ENCODE measurements at regions not wholly inside any gene's neighbourhood (a gene's known extent, or its start where the extent isn't known, plus 50 kb on each side); places are given as distances from the start of the nearest gene placed in this dataset.

- H3K27me3 ChIP-seq (ENCODE audit: control insufficient read depth, insufficient read depth, low read length) = no peaks in the 10 kb centered on the region
- H3K9ac ChIP-seq (ENCODE audit: low read length) = no peak overlapping the region
- H3K36me3 ChIP-seq (ENCODE audit: control insufficient read depth, insufficient read depth, low read length) = no peaks in the 10 kb centered on the region
- H3K27ac ChIP-seq (ENCODE audit: low read depth, low read length) = no peak overlapping the region
- no peaks in the 10 kb centered on the region for H3K4me1 ChIP-seq (ENCODE audit: control insufficient read depth, insufficient read depth, low read length)
- H3K4me3 ChIP-seq (ENCODE audit: low read length) = no peak overlapping the region
Measured at GRCh38 chr17:72357764-72358365, 237.0 kb downstream of the SOX9 start.

GRCh38 chr17:72358465-72358864, 237.6 kb downstream of the SOX9 start:
- Histone ChIP-seq H3K36me3 (ENCODE audit: control insufficient read depth, insufficient read depth, low read length) (no peaks in the 10 kb centered on the region), H3K27me3 (ENCODE audit: control insufficient read depth, insufficient read depth, low read length) (no peaks in the 10 kb centered on the region), H3K4me3 (ENCODE audit: low read length) (no peak overlapping the region), H3K9ac (ENCODE audit: low read length) (no peak overlapping the region), H3K27ac (ENCODE audit: low read depth, low read length) (no peak overlapping the region), H3K4me1 (ENCODE audit: control insufficient read depth, insufficient read depth, low read length) (no peaks in the 10 kb centered on the region)

GRCh38 chr17:72359274-72359673, 238.5 kb downstream of the SOX9 start:
- H3K4me3 ChIP-seq (ENCODE audit: low read length) = no peak overlapping the region
- no peaks in the 10 kb centered on the region for H3K27me3 ChIP-seq (ENCODE audit: control insufficient read depth, insufficient read depth, low read length)
- H3K36me3 ChIP-seq (ENCODE audit: control insufficient read depth, insufficient read depth, low read length) = no peaks in the 10 kb centered on the region
- H3K4me1 ChIP-seq (ENCODE audit: control insufficient read depth, insufficient read depth, low read length) = no peaks in the 10 kb centered on the region
- no peak overlapping the region for H3K9ac ChIP-seq (ENCODE audit: low read length)
- H3K27ac ChIP-seq (ENCODE audit: low read depth, low read length) = no peak overlapping the region

DNA sequence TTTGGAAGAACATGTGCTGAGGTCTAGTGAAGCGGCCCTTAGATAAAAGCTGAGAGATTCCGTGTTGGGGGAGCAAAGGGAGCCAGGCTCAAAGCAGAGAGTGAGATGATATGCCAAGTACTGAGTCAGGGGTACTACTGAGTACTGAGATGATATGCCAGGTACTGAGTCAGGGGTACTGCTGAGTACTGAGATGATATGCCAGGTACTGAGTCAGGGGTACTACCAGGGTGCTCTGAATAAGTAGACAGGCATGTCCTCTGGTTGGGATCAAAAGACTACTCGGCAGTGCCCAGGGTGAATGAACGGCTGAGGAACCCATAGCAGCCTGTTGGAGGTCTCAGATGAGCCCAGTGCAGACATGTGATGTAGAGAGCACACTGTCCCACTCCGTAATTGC, 239.0 kb downstream of the SOX9 start:
- H3K4me3 ChIP-seq (ENCODE audit: low read length) = no peak overlapping the region
- H3K27ac ChIP-seq (ENCODE audit: low read depth, low read length) = no peak overlapping the region
- H3K27me3 ChIP-seq (ENCODE audit: control insufficient read depth, insufficient read depth, low read length) = no peaks in the 10 kb centered on the region
- H3K4me1 ChIP-seq (ENCODE audit: control insufficient read depth, insufficient read depth, low read length) = no peaks in the 10 kb centered on the region
- H3K9ac ChIP-seq (ENCODE audit: low read length) = no peak overlapping the region
- no peaks in the 10 kb centered on the region for H3K36me3 ChIP-seq (ENCODE audit: control insufficient read depth, insufficient read depth, low read length)

- no peak overlapping the region for H3K4me3 ChIP-seq (ENCODE audit: low read length)
- no peak overlapping the region for H3K27ac ChIP-seq (ENCODE audit: low read depth, low read length)
- no peaks in the 10 kb centered on the region for H3K36me3 ChIP-seq (ENCODE audit: control insufficient read depth, insufficient read depth, low read length)
- H3K4me1 ChIP-seq (ENCODE audit: control insufficient read depth, insufficient read depth, low read length) = no peaks in the 10 kb centered on the region
- no peaks in the 10 kb centered on the region for H3K27me3 ChIP-seq (ENCODE audit: control insufficient read depth, insufficient read depth, low read length)
- no peak overlapping the region for H3K9ac ChIP-seq (ENCODE audit: low read length)
Measured at GRCh38 chr17:72360386-72360940, 239.6 kb downstream of the SOX9 start.

GRCh38 chr17:72361892-72362291, 241.1 kb downstream of the SOX9 start:
- H3K27me3 ChIP-seq (ENCODE audit: control insufficient read depth, insufficient read depth, low read length) = no peaks in the 10 kb centered on the region
- no peak overlapping the region for H3K27ac ChIP-seq (ENCODE audit: low read depth, low read length)
- no peak overlapping the region for H3K4me3 ChIP-seq (ENCODE audit: low read length)
- no peaks in the 10 kb centered on the region for H3K4me1 ChIP-seq (ENCODE audit: control insufficient read depth, insufficient read depth, low read length)
- H3K36me3 ChIP-seq (ENCODE audit: control insufficient read depth, insufficient read depth, low read length) = no peaks in the 10 kb centered on the region
- no peak overlapping the region for H3K9ac ChIP-seq (ENCODE audit: low read length)

DNA sequence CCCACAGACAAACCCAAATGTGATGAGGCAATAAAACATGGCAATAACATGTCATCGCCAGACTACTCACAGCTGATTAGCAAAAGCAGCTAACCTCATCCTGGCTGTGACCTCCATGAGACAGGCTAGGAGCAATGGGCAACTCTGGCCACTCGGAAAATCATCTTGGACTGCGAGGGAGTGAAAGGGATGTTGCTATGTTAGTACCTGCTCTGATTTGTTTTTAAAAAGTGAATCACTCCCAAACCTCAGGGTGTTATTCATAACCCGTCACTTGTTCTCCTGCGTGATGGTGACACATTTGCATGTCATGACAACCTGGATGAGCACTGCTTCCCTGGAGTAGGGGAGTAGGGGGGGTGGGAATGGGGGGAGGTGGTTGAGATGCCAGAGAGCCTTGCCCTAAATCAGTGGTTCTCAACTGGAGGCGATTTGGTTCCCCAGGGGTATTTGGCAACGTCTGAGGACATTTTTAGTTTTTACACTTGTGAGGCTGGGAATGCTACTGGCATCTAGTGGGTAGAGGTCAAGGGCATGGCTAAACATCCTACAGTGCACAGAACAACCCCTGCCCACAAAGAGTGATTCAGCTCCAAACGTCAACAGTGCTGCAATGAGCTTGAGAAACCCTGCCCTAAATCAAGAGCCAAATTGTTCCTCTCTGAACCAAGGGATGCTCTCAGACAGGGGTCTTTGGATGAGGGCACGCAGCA, 241.7 kb downstream of the SOX9 start:
- H3K27ac ChIP-seq (ENCODE audit: low read depth, low read length) = no peak overlapping the region
- H3K27me3 ChIP-seq (ENCODE audit: control insufficient read depth, insufficient read depth, low read length) = no peaks in the 10 kb centered on the region
- H3K9ac ChIP-seq (ENCODE audit: low read length) = no peak overlapping the region
- no peaks in the 10 kb centered on the region for H3K4me1 ChIP-seq (ENCODE audit: control insufficient read depth, insufficient read depth, low read length)
- H3K36me3 ChIP-seq (ENCODE audit: control insufficient read depth, insufficient read depth, low read length) = no peaks in the 10 kb centered on the region
- no peak overlapping the region for H3K4me3 ChIP-seq (ENCODE audit: low read length)

DNA sequence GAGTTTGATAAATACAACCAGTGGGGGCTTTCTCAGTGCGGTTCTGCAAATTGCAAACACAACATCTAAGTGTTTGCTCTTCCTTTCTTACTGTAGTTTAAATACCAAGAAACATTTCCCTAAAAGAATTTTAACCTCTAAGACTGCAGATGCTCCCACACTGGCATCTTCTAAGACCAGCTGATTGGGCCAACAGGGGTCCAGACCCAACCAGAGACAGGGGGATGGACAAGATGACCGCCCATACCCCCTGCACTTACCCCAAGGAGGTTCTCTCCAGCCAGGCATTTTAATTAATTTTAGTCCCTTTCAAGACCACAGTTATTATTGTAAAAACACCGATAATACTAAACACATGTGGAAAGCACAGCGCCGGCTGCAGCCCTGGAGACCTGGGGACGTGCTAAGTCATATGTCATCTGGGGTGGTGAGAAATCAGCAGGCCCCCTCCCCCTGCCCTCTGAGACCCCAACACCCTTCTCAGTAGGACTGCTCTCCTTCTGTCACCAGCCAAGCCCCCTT, 242.3 kb downstream of the SOX9 start:
- Histone ChIP-seq H3K27me3 (ENCODE audit: control insufficient read depth, insufficient read depth, low read length) (no peaks in the 10 kb centered on the region), H3K27ac (ENCODE audit: low read depth, low read length) (no peak overlapping the region), H3K4me3 (ENCODE audit: low read length) (no peak overlapping the region), H3K4me1 (ENCODE audit: control insufficient read depth, insufficient read depth, low read length) (no peaks in the 10 kb centered on the region), H3K9ac (ENCODE audit: low read length) (no peak overlapping the region), H3K36me3 (ENCODE audit: control insufficient read depth, insufficient read depth, low read length) (no peaks in the 10 kb centered on the region)

DNA sequence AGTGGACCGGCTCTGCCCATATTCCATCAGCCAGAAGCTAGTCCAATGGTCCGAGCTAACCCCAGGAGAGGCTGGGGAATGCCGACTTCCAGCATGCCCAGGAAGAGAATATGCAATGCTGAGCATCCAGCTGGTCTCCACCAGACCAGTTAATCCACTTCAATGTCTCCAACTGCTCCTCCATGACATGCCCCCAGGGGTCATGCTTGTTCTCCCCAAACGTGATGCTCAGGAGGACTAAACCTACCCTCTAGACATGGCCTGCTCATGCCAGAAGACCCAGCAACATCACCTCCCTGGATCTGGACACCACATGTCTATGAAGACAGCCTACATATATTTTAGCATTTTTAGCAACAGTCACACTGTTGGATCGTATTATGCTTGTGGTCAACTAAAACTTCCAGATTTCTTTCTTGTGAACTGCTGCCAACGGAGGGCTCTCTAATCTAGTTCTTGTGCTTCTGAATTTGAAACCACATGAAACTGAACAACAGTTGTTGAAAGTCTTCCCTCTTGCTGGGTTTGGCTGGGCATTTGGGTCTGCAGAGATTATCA, 245.1 kb downstream of the SOX9 start:
- Histone ChIP-seq H3K4me1 (ENCODE audit: control insufficient read depth, insufficient read depth, low read length) (no peaks in the 10 kb centered on the region), H3K9ac (ENCODE audit: low read length) (no peak overlapping the region), H3K27ac (ENCODE audit: low read depth, low read length) (no peak overlapping the region), H3K4me3 (ENCODE audit: low read length) (no peak overlapping the region), H3K27me3 (ENCODE audit: control insufficient read depth, insufficient read depth, low read length) (no peaks in the 10 kb centered on the region), H3K36me3 (ENCODE audit: control insufficient read depth, insufficient read depth, low read length) (no peaks in the 10 kb centered on the region)

DNA sequence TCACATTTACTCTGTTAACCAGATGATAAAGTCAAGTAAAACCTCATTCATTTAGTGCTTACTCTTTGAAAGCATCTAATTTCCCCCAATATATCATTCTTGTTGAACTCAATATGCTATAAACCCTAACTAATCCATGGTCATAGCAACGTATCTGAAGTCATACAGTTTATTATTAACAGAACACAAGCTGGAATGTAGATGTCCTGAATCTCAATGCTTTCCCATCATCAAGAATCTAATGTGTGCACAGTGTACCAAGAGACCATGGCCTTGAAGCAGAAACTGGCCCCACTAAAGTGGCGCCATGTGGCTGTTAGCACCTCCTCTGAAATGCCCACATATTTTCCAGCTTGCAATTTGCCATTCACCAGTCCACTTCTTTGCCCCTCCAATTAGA, 245.8 kb downstream of the SOX9 start:
- no peak overlapping the region for H3K9ac ChIP-seq (ENCODE audit: low read length)
- no peak overlapping the region for H3K27ac ChIP-seq (ENCODE audit: low read depth, low read length)
- H3K27me3 ChIP-seq (ENCODE audit: control insufficient read depth, insufficient read depth, low read length) = no peaks in the 10 kb centered on the region
- H3K36me3 ChIP-seq (ENCODE audit: control insufficient read depth, insufficient read depth, low read length) = no peaks in the 10 kb centered on the region
- no peaks in the 10 kb centered on the region for H3K4me1 ChIP-seq (ENCODE audit: control insufficient read depth, insufficient read depth, low read length)
- no peak overlapping the region for H3K4me3 ChIP-seq (ENCODE audit: low read length)

- H3K27me3 ChIP-seq (ENCODE audit: control insufficient read depth, insufficient read depth, low read length) = no peaks in the 10 kb centered on the region
- H3K36me3 ChIP-seq (ENCODE audit: control insufficient read depth, insufficient read depth, low read length) = no peaks in the 10 kb centered on the region
- H3K9ac ChIP-seq (ENCODE audit: low read length) = no peak overlapping the region
- H3K27ac ChIP-seq (ENCODE audit: low read depth, low read length) = no peak overlapping the region
- no peak overlapping the region for H3K4me3 ChIP-seq (ENCODE audit: low read length)
- H3K4me1 ChIP-seq (ENCODE audit: control insufficient read depth, insufficient read depth, low read length) = no peaks in the 10 kb centered on the region
Measured at GRCh38 chr17:72368191-72368590, 247.4 kb downstream of the SOX9 start.

GRCh38 chr17:72369366-72369765, 248.5 kb downstream of the SOX9 start:
- Histone ChIP-seq H3K27me3 (ENCODE audit: control insufficient read depth, insufficient read depth, low read length) (no peaks in the 10 kb centered on the region), H3K4me3 (ENCODE audit: low read length) (no peak overlapping the region), H3K27ac (ENCODE audit: low read depth, low read length) (no peak overlapping the region), H3K36me3 (ENCODE audit: control insufficient read depth, insufficient read depth, low read length) (no peaks in the 10 kb centered on the region), H3K4me1 (ENCODE audit: control insufficient read depth, insufficient read depth, low read length) (no peaks in the 10 kb centered on the region), H3K9ac (ENCODE audit: low read length) (no peak overlapping the region)

Measured in rectal smooth muscle tissue (tissue), 1 donor.